ENCODE measurements at regions not wholly inside any gene's neighbourhood (a gene's known extent, or its start where the extent isn't known, plus 50 kb on each side); places are given as distances from the start of the nearest gene placed in this dataset.
A peak's percentile ranks its signal among the peaks of the same experiment; 100 is the strongest.
"Not testable (repeated sequence)": the region's sequence is repeated elsewhere in the genome, so short reads cannot be mapped to it uniquely, and the experiment has no call there.

GRCh38 chr2:13504808-13505207, 788.1 kb downstream of the TRIB2 start:
- H3K4me3 ChIP-seq (ENCODE audit: control insufficient read depth, low read depth, low read length): no peak overlapping the region
- TF ChIP-seq, protein P1, sequence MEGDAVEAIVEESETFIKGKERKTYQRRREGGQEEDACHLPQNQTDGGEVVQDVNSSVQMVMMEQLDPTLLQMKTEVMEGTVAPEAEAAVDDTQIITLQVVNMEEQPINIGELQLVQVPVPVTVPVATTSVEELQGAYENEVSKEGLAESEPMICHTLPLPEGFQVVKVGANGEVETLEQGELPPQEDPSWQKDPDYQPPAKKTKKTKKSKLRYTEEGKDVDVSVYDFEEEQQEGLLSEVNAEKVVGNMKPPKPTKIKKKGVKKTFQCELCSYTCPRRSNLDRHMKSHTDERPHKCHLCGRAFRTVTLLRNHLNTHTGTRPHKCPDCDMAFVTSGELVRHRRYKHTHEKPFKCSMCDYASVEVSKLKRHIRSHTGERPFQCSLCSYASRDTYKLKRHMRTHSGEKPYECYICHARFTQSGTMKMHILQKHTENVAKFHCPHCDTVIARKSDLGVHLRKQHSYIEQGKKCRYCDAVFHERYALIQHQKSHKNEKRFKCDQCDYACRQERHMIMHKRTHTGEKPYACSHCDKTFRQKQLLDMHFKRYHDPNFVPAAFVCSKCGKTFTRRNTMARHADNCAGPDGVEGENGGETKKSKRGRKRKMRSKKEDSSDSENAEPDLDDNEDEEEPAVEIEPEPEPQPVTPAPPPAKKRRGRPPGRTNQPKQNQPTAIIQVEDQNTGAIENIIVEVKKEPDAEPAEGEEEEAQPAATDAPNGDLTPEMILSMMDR (conservative IDR thresholded peaks at IDR 0.05; ENCODE audit: control insufficient read depth, insufficient read depth, low read depth, low read length): no peak
- no peak for DNase-seq (ENCODE audit: low read depth)

DNA sequence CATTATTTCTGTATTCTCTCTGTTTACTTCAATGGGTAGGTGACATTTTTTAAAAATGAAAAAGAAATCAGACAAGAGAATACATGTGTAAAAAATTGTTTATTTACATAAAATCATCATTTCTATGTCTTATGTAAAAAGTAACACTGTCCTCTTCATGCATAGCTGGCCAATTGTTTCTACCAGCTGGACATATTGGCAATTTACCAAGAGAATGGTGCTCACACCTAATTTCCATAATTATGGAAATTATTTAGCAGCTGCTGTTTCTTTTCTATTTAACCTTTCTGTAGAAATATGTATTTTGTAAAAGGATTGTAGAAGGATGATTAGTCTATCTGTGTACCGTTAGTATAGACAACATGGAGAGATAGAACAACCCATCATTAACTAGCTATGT, 791.9 kb downstream of the TRIB2 start:
- TF ChIP-seq, protein P1 (conservative IDR thresholded peaks at IDR 0.05; ENCODE audit: control insufficient read depth, insufficient read depth, low read depth, low read length): no peak
- no peak for DNase-seq (ENCODE audit: low read depth)
- H3K4me3 ChIP-seq (ENCODE audit: control insufficient read depth, low read depth, low read length): no peak overlapping the region

DNA sequence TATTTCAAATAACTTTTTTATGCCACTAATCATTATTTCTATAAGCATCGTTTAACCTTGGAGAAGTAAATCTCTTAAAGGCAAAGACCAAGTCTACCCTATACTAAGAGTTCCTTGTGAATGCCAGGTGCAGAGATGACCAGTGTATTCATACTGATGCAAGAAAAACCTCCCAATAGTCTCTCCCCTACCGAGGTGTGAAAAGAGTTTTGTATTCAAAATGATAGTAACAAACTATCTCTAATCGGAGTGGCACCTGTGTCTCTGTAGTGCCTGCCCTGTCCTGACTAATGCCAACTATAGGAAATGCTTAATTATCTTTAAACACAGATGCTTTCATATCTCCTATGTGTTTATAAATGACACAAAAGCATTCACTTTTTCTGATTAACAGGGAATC, 798.5 kb downstream of the TRIB2 start:
- TF ChIP-seq, protein P1 (conservative IDR thresholded peaks at IDR 0.05; ENCODE audit: control insufficient read depth, insufficient read depth, low read depth, low read length): no peak
- H3K4me3 ChIP-seq (ENCODE audit: control insufficient read depth, low read depth, low read length): no peak overlapping the region
- no peak for DNase-seq (ENCODE audit: low read depth)

- DNase-seq (ENCODE audit: low read depth): no peak
- TF ChIP-seq, protein P1 (conservative IDR thresholded peaks at IDR 0.05; ENCODE audit: control insufficient read depth, insufficient read depth, low read depth, low read length): no peak
- H3K4me3 ChIP-seq (ENCODE audit: control insufficient read depth, low read depth, low read length): no peak overlapping the region
These were observed 805.4 kb downstream of the TRIB2 start for GRCh38 chr2:13522096-13522495.

- H3K4me3 ChIP-seq (ENCODE audit: control insufficient read depth, low read depth, low read length): no peak overlapping the region
- TF ChIP-seq, protein P1 (conservative IDR thresholded peaks at IDR 0.05; ENCODE audit: control insufficient read depth, insufficient read depth, low read depth, low read length): no peak
- peak; percentile 1 for DNase-seq (ENCODE audit: low read depth)
These were observed 806.4 kb downstream of the TRIB2 start for GRCh38 chr2:13522917-13523821.

DNA sequence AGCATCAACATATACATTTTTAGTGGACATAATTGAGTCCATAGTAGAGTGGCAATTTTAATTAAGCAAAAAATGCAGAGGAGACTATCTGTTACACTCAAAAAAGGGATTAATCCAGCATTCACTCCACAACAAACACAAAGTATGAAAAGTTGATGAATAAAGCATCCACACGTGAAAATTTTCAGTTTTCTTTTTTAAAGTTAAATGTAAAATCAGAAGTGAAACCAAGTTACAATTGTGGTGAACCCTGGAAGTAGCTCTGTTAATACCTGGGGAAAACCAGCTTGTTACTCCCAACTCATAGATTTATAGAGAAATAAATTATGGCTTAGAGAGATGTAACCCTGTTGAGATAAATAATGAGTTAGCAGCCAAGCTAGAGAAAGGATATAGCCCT, 807.8 kb downstream of the TRIB2 start:
- no peak overlapping the region for H3K4me3 ChIP-seq (ENCODE audit: control insufficient read depth, low read depth, low read length)
- TF ChIP-seq, protein P1 (conservative IDR thresholded peaks at IDR 0.05; ENCODE audit: control insufficient read depth, insufficient read depth, low read depth, low read length): no peak
- no peak for DNase-seq (ENCODE audit: low read depth)

DNA sequence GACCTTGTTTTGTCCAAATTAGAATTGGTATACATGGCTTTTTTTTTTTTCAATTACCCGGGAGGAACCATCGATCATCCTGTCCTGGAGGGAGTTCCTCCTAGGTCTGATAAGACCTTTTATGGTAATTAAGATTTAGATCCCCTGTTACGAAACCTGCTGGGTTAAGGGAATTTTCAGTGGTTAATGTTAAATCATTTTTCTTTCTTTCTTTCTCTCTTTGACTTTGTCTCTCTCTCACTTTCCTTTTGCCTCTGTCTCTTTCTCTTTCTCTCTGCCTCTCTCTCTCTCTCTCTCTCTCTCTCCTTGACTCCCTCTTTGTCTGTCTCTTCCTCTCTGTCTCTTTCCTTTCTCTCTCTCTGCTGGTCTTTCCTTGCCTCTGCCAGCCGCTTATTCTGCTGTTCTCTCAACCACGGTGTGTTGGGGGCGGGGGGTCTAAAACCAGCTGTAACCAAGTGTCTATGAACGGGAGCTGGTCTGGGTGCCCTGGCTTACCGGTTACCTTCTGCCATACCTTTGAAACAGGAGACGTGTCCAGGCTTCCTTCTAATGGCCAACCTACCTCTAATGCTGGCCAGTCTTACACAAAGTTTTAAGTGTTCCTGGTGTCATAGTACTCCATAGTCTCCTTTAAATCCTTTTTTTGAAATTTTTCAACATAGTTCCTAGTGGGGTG, 815.1 kb downstream of the TRIB2 start:
- not testable (repeated sequence) for H3K4me3 ChIP-seq (ENCODE audit: control insufficient read depth, low read depth, low read length); DNase-seq (ENCODE audit: low read depth)

DNA sequence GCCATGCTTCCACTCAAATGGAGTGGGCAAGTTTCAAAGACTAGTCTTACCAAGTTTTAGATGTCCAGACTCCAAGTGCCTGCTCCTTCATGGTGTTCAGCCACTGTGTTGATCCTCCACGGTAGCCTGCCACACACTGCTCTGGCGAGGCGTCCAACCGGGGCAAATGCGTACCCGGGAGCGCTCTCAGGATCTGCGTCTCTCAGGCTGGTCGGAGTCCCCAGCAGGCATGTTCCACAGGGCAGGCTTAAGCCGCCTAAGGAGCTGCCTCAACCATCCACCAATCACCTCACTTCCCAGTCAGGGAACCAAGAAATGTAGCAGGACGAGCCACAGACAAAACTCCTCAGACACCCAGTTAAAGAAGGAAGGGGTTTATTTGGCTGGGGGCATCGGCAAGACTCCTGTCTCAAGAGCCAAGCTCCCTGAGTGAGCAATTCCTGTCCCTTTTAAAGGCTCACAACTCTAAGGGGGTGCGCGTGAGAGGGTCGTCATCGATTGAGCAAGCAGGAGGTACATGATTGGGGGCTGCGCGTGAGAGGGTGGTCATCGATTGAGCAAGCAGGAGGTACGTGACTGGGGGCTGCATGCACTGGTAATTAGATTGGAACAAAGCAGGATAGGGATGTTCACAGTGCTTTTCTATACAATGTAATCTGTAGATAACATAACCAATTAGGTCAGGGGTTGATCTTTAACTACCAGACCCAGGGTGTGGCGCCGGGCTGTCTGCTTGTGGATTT, 816.2 kb downstream of the TRIB2 start:
- not testable (repeated sequence) for DNase-seq (ENCODE audit: low read depth); H3K4me3 ChIP-seq (ENCODE audit: control insufficient read depth, low read depth, low read length)

All from fibroblast of mammary gland (primary cell).